GM12878 (cell line): ENCODE measurements at regions not wholly inside any gene's neighbourhood (a gene's known extent, or its start where the extent isn't known, plus 50 kb on each side); places are given as distances from the start of the nearest gene placed in this dataset.

ENCODE experiments used
- BHLHE40 ChIP-seq, 2 experiments: fragments of 450-650 bp in 1 of 2; IDR thresholded peaks; 2 replicates each; pipeline ENCODE4 v1.6.1; 2011 to 2017; ENCODE audit warnings: low read depth in 2 of 2, borderline replicate concordance in 1 of 2, improper control_type of control experiment in 1 of 2, low read length in 1 of 2, mild to moderate bottlenecking in 1 of 2
- BRCA1 ChIP-seq: IDR thresholded peaks from 2 replicates; pipeline ENCODE4 v1.6.1; 2011; ENCODE audit warnings: low read depth, low read length, improper control_type of control experiment
- CHD4 ChIP-seq: fragments of 200-600 bp; sonication (generic); IDR thresholded peaks from 2 replicates; pipeline ENCODE4 v1.6.1; 2016; ENCODE audit warnings: mild to moderate bottlenecking
- FOXK2 ChIP-seq: fragments of 450-650 bp; IDR thresholded peaks from 2 replicates; pipeline ENCODE4 v1.6.1; 2017; ENCODE audit warnings: mild to moderate bottlenecking, moderate library complexity
- IKZF1 ChIP-seq: fragments of 450-650 bp; conservative IDR thresholded peaks from 2 replicates; pipeline ENCODE4 v1.6.1; 2017; ENCODE audit warnings: antibody characterized with exemption, mild to moderate bottlenecking
- JUND ChIP-seq: IDR thresholded peaks from 2 replicates; pipeline ENCODE4 v1.6.1; 2012; ENCODE audit warnings: low read depth, mild to moderate bottlenecking, low read length, improper control_type of control experiment, moderate library complexity
- KLF5 ChIP-seq: fragments of 450-650 bp; IDR thresholded peaks from 2 replicates; pipeline ENCODE4 v1.6.1; 2014; ENCODE audit warnings: mild to moderate bottlenecking; ENCODE audit not compliant: partially characterized antibody
- MTA2 ChIP-seq: fragments of 450-650 bp; IDR thresholded peaks from 2 replicates; pipeline ENCODE4 v1.6.1; 2016; ENCODE audit warnings: low read depth, mild to moderate bottlenecking, moderate library complexity
- MYC ChIP-seq: IDR thresholded peaks from 2 replicates; pipeline ENCODE4 v1.6.1; 2011; ENCODE audit warnings: mild to moderate bottlenecking, low read length, moderate library complexity, inconsistent platforms; ENCODE audit not compliant: insufficient read depth, insufficient replicate concordance, insufficient read length, severe bottlenecking
- NR2C1 ChIP-seq: fragments of 450-650 bp; IDR thresholded peaks from 2 replicates; pipeline ENCODE4 v1.6.1; 2017; ENCODE audit warnings: antibody characterized with exemption, mild to moderate bottlenecking, moderate library complexity
- PAX5 ChIP-seq: IDR thresholded peaks from 2 replicates; pipeline ENCODE4 v1.6.1; 2011; ENCODE audit warnings: low read depth, low read length, borderline replicate concordance
- SRF ChIP-seq, 2 experiments: IDR thresholded peaks; 2 replicates each; pipeline ENCODE4 v1.6.1; 2011; ENCODE audit warnings: low read depth in 2 of 2, low read length in 2 of 2, mild to moderate bottlenecking in 1 of 2, moderate library complexity in 1 of 2
- STAT3 ChIP-seq: IDR thresholded peaks from 2 replicates; pipeline ENCODE4 v1.6.1; 2011; ENCODE audit warnings: low read depth, low read length, improper control_type of control experiment
- ZNF592 ChIP-seq: fragments of 450-650 bp; IDR thresholded peaks from 2 replicates; pipeline ENCODE4 v1.6.1; 2017; ENCODE audit warnings: mild to moderate bottlenecking, moderate library complexity
- TF ChIP-seq, protein P1 (sequence below): fragments of 450-650 bp; IDR thresholded peaks from 2 replicates; pipeline ENCODE4 v1.6.1; 2016; ENCODE audit warnings: mild to moderate bottlenecking
- TF ChIP-seq, protein P2 (sequence below): fragments of 450-650 bp; IDR thresholded peaks from 2 replicates; pipeline ENCODE4 v1.6.1; 2017; ENCODE audit warnings: borderline replicate concordance
- TF ChIP-seq, protein P3 (sequence below): fragments of 150-350 bp; IDR thresholded peaks from 2 replicates; pipeline ENCODE4 v1.6.1; 2016; ENCODE audit warnings: low read depth, low read length

GRCh38 chr9:1554081-1555035 is 460.8 kb upstream of the SMARCA2 start (continued):
- TF ChIP-seq JUND = no peak
- no peak for TF ChIP-seq CHD4
- peak; percentile 56 for TF ChIP-seq IKZF1
- TF ChIP-seq KLF5 = no peak
- TF ChIP-seq, protein P1, sequence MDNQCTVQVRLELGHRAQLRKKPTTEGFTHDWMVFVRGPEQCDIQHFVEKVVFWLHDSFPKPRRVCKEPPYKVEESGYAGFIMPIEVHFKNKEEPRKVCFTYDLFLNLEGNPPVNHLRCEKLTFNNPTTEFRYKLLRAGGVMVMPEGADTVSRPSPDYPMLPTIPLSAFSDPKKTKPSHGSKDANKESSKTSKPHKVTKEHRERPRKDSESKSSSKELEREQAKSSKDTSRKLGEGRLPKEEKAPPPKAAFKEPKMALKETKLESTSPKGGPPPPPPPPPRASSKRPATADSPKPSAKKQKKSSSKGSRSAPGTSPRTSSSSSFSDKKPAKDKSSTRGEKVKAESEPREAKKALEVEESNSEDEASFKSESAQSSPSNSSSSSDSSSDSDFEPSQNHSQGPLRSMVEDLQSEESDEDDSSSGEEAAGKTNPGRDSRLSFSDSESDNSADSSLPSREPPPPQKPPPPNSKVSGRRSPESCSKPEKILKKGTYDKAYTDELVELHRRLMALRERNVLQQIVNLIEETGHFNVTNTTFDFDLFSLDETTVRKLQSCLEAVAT = 0 out of 2 replicates have a peak, but pooled peaks have one; percentile 28
- 0 out of 2 replicates have a peak, but pooled peaks have one; percentile 9 for TF ChIP-seq NR2C1
- TF ChIP-seq, protein P2, sequence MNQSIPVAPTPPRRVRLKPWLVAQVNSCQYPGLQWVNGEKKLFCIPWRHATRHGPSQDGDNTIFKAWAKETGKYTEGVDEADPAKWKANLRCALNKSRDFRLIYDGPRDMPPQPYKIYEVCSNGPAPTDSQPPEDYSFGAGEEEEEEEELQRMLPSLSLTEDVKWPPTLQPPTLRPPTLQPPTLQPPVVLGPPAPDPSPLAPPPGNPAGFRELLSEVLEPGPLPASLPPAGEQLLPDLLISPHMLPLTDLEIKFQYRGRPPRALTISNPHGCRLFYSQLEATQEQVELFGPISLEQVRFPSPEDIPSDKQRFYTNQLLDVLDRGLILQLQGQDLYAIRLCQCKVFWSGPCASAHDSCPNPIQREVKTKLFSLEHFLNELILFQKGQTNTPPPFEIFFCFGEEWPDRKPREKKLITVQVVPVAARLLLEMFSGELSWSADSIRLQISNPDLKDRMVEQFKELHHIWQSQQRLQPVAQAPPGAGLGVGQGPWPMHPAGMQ = no peak
- TF ChIP-seq ZNF592 = no peak
- peak; percentile 91 for TF ChIP-seq MTA2
- no peak for TF ChIP-seq FOXK2
- no peak for TF ChIP-seq SRF (IDR thresholded peaks at IDR 0.05; ENCODE audit: low read depth in 2 of 2, low read length in 2 of 2)
- TF ChIP-seq BHLHE40 (IDR thresholded peaks at IDR 0.05; ENCODE audit: borderline replicate concordance in 1 of 2, low read depth in 2 of 2, low read length in 1 of 2) = no peak
- TF ChIP-seq, protein P3, sequence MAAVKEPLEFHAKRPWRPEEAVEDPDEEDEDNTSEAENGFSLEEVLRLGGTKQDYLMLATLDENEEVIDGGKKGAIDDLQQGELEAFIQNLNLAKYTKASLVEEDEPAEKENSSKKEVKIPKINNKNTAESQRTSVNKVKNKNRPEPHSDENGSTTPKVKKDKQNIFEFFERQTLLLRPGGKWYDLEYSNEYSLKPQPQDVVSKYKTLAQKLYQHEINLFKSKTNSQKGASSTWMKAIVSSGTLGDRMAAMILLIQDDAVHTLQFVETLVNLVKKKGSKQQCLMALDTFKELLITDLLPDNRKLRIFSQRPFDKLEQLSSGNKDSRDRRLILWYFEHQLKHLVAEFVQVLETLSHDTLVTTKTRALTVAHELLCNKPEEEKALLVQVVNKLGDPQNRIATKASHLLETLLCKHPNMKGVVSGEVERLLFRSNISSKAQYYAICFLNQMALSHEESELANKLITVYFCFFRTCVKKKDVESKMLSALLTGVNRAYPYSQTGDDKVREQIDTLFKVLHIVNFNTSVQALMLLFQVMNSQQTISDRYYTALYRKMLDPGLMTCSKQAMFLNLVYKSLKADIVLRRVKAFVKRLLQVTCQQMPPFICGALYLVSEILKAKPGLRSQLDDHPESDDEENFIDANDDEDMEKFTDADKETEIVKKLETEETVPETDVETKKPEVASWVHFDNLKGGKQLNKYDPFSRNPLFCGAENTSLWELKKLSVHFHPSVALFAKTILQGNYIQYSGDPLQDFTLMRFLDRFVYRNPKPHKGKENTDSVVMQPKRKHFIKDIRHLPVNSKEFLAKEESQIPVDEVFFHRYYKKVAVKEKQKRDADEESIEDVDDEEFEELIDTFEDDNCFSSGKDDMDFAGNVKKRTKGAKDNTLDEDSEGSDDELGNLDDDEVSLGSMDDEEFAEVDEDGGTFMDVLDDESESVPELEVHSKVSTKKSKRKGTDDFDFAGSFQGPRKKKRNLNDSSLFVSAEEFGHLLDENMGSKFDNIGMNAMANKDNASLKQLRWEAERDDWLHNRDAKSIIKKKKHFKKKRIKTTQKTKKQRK = no peak
- no peak for TF ChIP-seq STAT3
- TF ChIP-seq PAX5 = no peak
- no peak for TF ChIP-seq BRCA1
- TF ChIP-seq MYC = no peak
